ENCODE measurements at regions not wholly inside any gene's neighbourhood (a gene's known extent, or its start where the extent isn't known, plus 50 kb on each side); places are given as distances from the start of the nearest gene placed in this dataset.

DNA sequence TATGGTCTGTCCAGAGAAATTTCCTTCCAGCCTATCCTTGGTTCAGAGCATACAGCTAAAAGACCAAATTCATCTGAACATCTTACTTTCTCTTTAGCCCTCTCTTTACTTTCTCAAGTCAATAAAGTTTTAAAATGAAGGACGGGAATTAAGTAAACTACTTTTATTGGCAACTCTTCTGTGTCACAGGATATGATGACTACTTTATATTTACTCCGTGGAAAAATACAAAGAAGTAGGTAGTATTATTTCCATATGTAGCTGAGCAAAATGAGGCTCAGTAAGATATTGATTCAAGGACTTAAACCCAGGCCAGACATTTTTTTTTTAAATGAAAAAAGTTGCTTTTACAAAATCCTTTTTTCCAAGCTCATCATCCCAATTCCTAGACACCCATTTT is 151.2 kb upstream of the DPYD start:
- DNase-seq (ENCODE audit: low spot score): no peak

- no peak for DNase-seq (ENCODE audit: low spot score)
These were observed 147.2 kb upstream of the DPYD start for GRCh38 chr1:98068016-98068415.

- DNase-seq (ENCODE audit: low spot score): no peak
These were observed 146.1 kb upstream of the DPYD start for GRCh38 chr1:98066911-98067310.

DNA sequence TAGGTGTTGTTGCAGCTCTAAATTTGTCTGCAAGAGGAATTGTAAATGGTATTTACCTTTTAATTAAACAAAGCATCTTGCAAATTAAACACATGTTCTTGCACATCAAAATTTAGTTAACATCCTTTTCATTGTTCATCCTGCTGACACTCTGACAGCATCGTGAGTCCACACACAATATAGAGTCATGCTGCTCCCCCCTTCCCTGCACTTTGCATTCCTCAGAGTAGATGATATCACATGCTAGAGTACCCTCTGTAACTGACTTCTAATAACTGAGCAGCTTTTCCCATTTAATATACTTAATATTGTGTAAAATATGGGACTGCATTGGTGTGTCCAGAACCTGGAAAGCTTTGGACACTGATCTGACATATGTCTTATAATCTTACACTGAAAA is 138.8 kb upstream of the DPYD start:
- no peak for DNase-seq (ENCODE audit: low spot score)

DNA sequence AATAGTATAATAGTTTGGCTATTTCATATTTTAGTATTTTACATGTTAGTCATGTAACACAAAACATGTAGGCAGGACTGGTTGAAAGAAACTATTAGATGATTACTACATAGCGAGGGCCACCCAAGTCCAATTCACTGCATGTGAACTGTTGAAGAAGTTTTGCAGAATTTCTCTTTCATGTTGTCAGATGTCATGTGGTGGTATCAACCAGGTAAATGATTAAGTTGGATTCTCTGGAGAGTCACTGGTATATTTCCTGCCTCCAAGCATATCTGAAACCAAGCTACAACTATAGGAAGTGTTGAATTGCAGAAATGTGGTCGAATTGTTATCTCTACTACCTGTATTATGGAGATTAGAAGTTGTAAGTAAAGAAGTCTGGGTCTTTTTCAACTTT is 137.8 kb upstream of the DPYD start:
- DNase-seq (ENCODE audit: low spot score): no peak

GRCh38 chr1:98057236-98057910 is 136.5 kb upstream of the DPYD start:
- DNase-seq (ENCODE audit: low spot score): no peak

DNA sequence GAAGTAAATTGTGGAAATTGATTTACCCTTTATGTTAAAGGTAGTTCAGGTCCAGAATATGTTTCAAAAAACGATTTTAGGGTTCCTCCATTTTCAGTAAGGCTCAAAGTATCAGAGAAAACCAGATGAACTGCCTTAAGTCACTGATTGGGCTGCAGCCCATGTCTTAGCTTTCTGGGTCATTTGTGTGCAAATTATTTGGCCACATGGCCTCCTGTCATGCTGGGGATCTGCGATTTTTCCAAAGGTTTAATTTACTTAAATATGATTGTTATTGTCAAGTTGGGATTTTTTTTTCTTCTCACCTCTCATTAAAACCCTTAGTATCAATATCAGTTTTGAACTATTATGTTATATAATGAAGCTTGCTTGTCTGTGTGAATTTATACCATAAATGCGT is 135.9 kb upstream of the DPYD start:
- DNase-seq (ENCODE audit: low spot score): no peak

GRCh38 chr1:98055457-98055856 is 134.6 kb upstream of the DPYD start:
- no peak for DNase-seq (ENCODE audit: low spot score)

GRCh38 chr1:98054786-98055185 is 134.0 kb upstream of the DPYD start:
- no peak for DNase-seq (ENCODE audit: low spot score)

DNA sequence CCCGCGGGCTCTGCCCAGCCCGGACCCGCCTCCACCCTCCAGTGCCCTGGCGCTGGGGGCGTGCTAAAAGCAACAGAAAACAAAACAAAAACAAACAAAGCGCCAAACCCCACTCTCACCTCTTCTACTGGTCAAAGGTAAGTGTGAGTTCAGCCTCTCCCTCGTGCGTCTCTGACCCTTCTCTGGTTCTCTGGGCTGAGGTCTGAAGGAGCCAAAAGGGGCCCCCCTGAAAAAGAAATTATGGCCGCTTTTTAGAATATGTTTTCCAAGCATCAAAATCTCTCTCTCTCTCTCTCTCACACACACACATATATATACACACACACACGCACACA is 133.5 kb upstream of the DPYD start:
- DNase-seq (ENCODE audit: low spot score): no peak

DNA sequence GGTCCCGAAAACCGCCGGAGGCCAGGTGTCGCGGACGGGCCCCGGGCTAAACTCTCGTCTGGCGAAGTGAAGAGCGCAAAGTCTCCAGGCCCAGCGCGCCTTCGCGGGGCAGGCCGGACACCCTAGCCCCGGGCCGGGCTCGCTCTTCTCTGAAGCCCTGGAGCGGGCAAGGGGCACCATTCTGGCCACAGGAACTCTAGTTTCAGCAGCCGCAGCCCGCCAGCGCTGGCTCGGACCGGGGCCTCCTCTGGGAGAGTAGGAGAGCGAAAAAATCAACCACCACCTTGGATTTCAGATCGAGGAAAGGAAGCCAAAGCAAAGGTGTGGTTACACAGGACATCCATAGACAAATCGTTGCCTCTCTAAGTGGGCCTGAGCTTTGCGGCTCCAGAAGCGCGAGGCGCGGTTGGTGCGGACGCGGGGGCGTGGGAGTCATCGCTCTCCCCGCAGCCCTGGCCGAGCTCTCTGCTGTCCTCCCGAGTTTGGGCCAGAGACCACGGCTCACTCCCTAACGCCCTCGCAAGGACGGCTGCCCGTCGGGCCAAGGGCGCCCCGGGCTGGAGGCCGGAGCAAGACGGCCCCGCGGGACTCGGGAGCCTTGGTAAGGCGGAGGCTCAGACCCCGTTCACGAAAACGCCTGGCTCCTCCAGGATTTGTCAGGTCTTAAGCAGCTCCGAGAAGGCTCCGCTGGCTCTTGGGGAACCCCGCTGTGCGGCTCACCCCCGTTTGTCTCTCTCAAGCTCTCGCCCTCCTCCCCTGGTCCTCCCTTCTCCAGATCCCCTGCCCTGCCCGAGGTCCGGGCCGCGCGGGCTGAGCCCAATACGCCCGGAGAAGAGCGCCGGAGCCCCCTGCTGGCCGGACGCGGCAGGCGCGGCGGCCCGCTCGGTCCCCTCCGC is 132.9 kb upstream of the DPYD start:
- peak; percentile 51 for DNase-seq (ENCODE audit: low spot score)

DNA sequence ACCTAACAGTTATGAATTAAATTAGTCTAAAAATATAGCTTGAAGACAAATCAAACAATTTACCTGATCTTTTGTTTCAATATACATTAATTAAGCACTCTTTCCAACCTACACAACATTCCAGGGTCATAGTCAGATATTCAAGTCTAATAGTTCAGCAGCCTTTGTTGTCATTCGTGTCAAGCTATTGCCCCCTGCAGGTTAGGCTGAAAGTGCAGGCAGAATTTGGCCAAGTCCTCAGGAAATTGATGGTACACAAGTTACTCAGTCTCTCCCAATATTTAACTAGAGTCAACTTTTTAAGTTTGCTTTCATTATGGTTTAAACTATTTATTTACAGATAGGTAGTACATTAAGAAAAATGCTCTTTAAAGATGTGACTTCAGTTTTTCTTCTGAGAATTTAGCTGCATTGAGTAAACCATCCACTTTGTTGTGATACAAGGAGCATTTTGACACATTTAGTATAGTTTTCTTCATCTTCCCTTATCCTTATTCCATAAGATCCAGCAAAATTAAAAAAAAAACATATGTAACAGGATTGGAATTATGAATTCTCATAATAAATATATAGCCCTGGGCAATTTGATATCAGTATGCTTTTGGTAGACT is 130.3 kb upstream of the DPYD start:
- DNase-seq (ENCODE audit: low spot score): peak; percentile 63

DNA sequence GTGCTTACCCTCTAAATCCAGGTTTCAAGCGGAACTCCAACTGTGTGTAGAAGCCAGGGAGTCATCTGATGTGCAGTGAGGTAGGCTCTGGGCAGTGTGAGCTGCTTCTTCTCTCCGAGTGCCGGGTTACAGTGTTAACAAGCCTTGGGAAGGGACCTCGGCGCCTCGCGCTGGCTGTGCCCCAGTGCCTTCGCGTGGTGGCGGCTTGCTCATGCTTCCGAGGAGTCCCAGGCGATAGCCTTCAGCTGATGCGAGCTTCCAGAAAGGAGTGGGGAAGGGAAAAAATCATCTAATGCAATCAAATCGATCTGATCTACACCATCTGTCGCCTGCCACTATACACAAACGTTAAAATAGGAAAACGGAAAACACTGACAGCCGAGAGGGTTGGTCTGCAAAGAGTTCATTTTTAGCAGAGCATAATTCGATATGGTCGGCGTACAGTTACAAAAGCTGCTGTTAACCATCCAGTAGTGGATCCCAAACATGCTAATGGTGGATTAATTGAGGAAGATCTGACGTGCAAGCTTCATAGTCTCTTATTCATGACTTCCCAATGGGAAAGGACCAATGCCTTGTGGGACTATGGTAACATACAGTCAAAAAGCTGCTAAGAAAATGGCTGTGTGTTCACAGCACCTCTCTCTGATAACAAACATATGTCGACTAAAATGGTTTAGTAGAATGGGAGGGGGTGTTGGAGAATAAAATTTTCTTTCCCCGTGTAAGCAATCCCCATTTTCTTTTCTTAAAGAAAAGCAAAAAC is 128.7 kb upstream of the DPYD start:
- DNase-seq (ENCODE audit: low spot score): no peak

- no peak for DNase-seq (ENCODE audit: low spot score)
These were observed 128.0 kb upstream of the DPYD start for GRCh38 chr1:98048751-98049325.

- DNase-seq (ENCODE audit: low spot score): peak; percentile 77
These were observed 127.4 kb upstream of the DPYD start for GRCh38 chr1:98048244-98048643.

DNA sequence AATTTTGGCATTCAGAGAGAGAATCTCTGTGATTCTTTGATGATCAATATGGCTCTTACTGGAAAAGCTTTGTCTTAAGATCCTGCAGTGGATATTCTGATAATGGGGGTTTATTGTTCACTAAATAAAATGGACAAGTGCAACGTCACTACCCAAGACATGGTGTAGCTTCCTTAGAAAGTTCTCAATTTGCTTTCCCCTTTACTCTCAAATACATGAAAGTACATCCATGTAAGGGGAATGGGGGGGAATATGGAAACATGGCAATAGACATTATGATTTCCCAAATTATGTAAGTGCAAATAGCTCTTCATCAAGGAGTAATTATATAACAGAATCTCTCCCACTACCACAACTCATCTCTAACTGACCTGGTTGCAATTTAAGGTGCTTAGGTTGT is 126.3 kb upstream of the DPYD start:
- DNase-seq (ENCODE audit: low spot score): no peak

DNA sequence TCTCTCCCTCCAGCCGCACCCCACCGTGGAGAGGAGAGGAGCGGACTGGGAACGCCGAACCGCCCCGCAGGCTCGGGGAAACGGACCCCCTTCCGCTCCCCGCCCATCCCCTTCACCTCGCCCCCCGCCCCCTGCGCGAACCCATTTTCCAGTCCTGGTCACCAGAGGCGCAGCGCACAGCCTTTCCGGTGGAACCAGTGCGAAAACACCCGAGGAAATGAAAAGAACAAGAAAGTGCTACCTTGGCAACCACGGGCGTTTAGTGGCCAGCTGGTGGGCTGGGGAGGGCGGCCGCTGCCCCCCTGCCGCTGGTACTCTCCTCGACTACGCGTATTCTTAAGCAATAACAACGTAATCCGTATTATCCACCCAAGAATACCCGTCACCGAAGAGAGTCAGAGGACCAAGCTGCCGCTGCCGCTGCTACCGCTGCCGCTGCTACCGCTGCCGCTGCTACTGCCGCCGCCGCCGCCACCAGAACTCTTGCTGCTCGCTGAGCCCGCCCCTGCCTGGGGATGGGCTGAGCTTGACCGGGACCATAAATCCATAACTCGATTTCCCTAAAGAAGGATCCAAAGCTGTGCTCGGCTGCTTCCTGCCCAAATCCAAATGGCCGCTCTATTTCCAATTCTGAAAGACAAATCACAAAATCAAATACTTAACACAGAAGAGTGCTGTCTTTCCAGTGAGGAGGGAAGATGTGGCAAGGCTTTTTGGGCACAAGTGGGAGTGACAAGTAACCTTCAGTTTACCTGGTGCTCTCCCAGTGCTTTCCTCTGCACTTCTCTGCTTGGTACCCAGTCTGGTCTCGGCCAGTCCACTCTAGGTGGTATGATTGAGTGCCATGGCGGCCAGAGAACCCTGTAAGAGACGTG is 125.2 kb upstream of the DPYD start:
- DNase-seq (ENCODE audit: low spot score): no peak

- DNase-seq (ENCODE audit: low spot score): peak; percentile 61
These were observed 124.5 kb upstream of the DPYD start for GRCh38 chr1:98045211-98045766.

DNA sequence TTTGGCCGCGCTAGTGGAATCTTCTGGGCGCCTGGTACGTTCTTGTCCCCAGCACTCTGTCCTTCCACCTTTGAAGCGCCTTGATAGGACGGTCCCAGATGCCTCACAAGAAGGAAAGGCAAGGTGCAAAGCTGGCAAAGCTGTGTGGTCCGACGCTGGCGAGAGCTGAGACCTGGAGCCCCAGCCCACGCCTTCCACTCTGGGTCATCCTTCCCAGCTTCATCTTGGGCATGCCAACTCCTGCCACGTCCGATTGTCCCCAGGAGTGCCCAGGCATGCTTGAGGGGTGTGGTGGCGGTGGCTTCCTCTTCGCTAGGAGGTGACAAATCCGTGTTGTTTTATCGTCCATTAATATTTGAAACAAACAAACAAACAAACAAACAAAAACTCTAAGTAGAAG is 123.9 kb upstream of the DPYD start:
- no peak for DNase-seq (ENCODE audit: low spot score)

DNA sequence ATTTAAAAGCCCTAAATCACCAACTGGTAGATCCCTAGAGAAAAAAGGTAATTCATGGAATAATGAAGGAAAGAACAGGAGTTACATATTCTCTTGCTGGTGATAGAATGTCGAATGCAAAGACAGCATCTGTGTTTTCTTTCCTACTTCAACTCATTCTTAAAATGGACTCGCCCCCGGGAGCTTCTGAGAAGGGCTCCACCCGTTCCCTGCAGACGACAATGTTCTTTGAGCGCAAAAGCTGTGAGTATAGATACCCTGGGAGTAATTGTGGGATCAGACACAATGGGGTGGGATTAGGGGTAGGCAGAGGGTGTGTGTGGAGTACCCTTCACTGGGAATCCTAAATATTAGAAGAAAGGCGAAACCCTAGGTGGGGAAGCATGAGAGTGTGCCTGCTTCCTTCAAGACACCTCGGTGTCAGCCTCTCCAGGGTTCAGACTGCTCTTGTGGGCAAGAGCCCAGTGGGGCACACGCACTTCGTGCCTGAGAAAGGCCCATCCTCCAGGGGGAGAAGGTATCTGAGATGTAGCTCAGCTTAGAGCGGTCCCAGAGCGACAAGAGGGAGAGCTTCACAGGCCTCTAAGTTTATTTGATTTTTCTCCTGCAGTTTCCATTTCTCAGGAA is 123.3 kb upstream of the DPYD start:
- DNase-seq (ENCODE audit: low spot score): no peak

Measured in A172 (cell line).